GM12874 (cell line): ENCODE measurements at regions not wholly inside any gene's neighbourhood (a gene's known extent, or its start where the extent isn't known, plus 50 kb on each side); places are given as distances from the start of the nearest gene placed in this dataset.

ENCODE experiments used
- CTCF ChIP-seq: IDR thresholded peaks from 2 replicates; pipeline ENCODE4 v1.5.1; 2011; ENCODE audit warnings: low read depth, mild to moderate bottlenecking, control low read depth, low read length, moderate library complexity; ENCODE audit not compliant: insufficient read depth

- no peak for TF ChIP-seq CTCF
Observed at GRCh38 chr3:116561529-116561928, 116.2 kb upstream of the LSAMP start.

GRCh38 chr3:116563351-116563750 is 118.1 kb upstream of the LSAMP start:
- no peak for TF ChIP-seq CTCF

- TF ChIP-seq CTCF: no peak
Observed at GRCh38 chr3:116566478-116566960, 121.2 kb upstream of the LSAMP start.

- TF ChIP-seq CTCF: no peak
Observed at GRCh38 chr3:116569611-116570010, 124.3 kb upstream of the LSAMP start.

- TF ChIP-seq CTCF: no peak
Observed at GRCh38 chr3:116579840-116580239, 129.7 kb upstream of the TUSC7 start.

- no peak for TF ChIP-seq CTCF
Observed at GRCh38 chr3:116586285-116586944, 123.2 kb upstream of the TUSC7 start.

GRCh38 chr3:116591236-116591635 is 118.3 kb upstream of the TUSC7 start:
- TF ChIP-seq CTCF: no peak
